ENCODE measurements at regions not wholly inside any gene's neighbourhood (a gene's known extent, or its start where the extent isn't known, plus 50 kb on each side); places are given as distances from the start of the nearest gene placed in this dataset.

- Histone ChIP-seq H2AFZ (ENCODE audit: low read depth, low read length) (no peak overlapping the region), H3K4me2 (ENCODE audit: low read length) (no peak overlapping the region), H3K4me1 (ENCODE audit: insufficient read depth, low read length) (peaks cover under 1% of the 10 kb centered on the region), H3K27ac (ENCODE audit: low read depth, low read length) (no peak overlapping the region), H3K9me3 (ENCODE audit: insufficient read depth, low read depth, low read length) (no peaks in the 10 kb centered on the region), H3K79me2 (ENCODE audit: insufficient read depth, low read length) (no peaks in the 10 kb centered on the region), H3K36me3 (ENCODE audit: insufficient read depth, low read length) (no peaks in the 10 kb centered on the region), H3K27me3 (ENCODE audit: insufficient read depth, low read length) (no peaks in the 10 kb centered on the region), H3K4me3 (ENCODE audit: insufficient read depth, low read depth, low read length) (no peak overlapping the region), H3K9ac (ENCODE audit: low read length) (no peak overlapping the region), H4K20me1 (ENCODE audit: insufficient read depth, low read length) (no peaks in the 10 kb centered on the region)
- no peaks in the 10 kb centered on the region for H3K9me3 Mint-ChIP-seq (ENCODE audit: unreplicated experiment)
- no peak for FAIRE-seq
- no peak overlapping the region for H3K4me3 Mint-ChIP-seq (ENCODE audit: unreplicated experiment)
- no peak for DNase-seq (ENCODE audit: low read depth)
- H3K36me3 Mint-ChIP-seq (ENCODE audit: low read depth, unreplicated experiment): no peaks in the 10 kb centered on the region
- H3K27ac Mint-ChIP-seq (ENCODE audit: unreplicated experiment): no peak overlapping the region
- peaks cover 4% of the 10 kb centered on the region for H3K4me1 Mint-ChIP-seq (ENCODE audit: low read depth, unreplicated experiment)
- no peaks in the 10 kb centered on the region for H3K27me3 Mint-ChIP-seq (ENCODE audit: low read depth, unreplicated experiment)
- TF ChIP-seq CTCF (IDR thresholded peaks at IDR 0.05; ENCODE audit: insufficient read depth, low read depth, low read length) (no peak), EZH2 (IDR thresholded peaks at IDR 0.05; ENCODE audit: insufficient read depth, low read length) (no peak)
These were observed 168.3 kb downstream of the AREG start for GRCh38 chr4:74613266-74613665.

- Histone ChIP-seq H3K9me3 (ENCODE audit: insufficient read depth, low read depth, low read length) (no peaks in the 10 kb centered on the region), H3K9ac (ENCODE audit: low read length) (no peak overlapping the region), H3K27ac (ENCODE audit: low read depth, low read length) (no peak overlapping the region), H3K79me2 (ENCODE audit: insufficient read depth, low read length) (no peaks in the 10 kb centered on the region), H3K36me3 (ENCODE audit: insufficient read depth, low read length) (no peaks in the 10 kb centered on the region), H3K4me1 (ENCODE audit: insufficient read depth, low read length) (peaks cover 21% of the 10 kb centered on the region), H3K4me3 (ENCODE audit: insufficient read depth, low read depth, low read length) (no peak overlapping the region), H3K4me2 (ENCODE audit: low read length) (no peak overlapping the region), H3K27me3 (ENCODE audit: insufficient read depth, low read length) (no peaks in the 10 kb centered on the region), H2AFZ (ENCODE audit: low read depth, low read length) (no peak overlapping the region), H4K20me1 (ENCODE audit: insufficient read depth, low read length) (no peaks in the 10 kb centered on the region)
- TF ChIP-seq EZH2 (IDR thresholded peaks at IDR 0.05; ENCODE audit: insufficient read depth, low read length): no peak
- H3K4me1 Mint-ChIP-seq (ENCODE audit: low read depth, unreplicated experiment): peaks cover 17% of the 10 kb centered on the region
- no peaks in the 10 kb centered on the region for H3K27me3 Mint-ChIP-seq (ENCODE audit: low read depth, unreplicated experiment)
- no peak for FAIRE-seq
- no peaks in the 10 kb centered on the region for H3K9me3 Mint-ChIP-seq (ENCODE audit: unreplicated experiment)
- DNase-seq (ENCODE audit: low read depth): no peak
- H3K36me3 Mint-ChIP-seq (ENCODE audit: low read depth, unreplicated experiment): no peaks in the 10 kb centered on the region
- no peak overlapping the region for H3K27ac Mint-ChIP-seq (ENCODE audit: unreplicated experiment)
- H3K4me3 Mint-ChIP-seq (ENCODE audit: unreplicated experiment): no peak overlapping the region
These were observed 170.5 kb downstream of the AREG start for GRCh38 chr4:74615411-74615810.

GRCh38 chr4:74618166-74618565, 173.2 kb downstream of the AREG start:
- FAIRE-seq: no peak
- Histone ChIP-seq H3K36me3 (ENCODE audit: insufficient read depth, low read length) (no peaks in the 10 kb centered on the region), H3K9me3 (ENCODE audit: insufficient read depth, low read depth, low read length) (no peaks in the 10 kb centered on the region), H3K27me3 (ENCODE audit: insufficient read depth, low read length) (peaks cover under 1% of the 10 kb centered on the region), H2AFZ (ENCODE audit: low read depth, low read length) (no peak overlapping the region), H3K79me2 (ENCODE audit: insufficient read depth, low read length) (no peaks in the 10 kb centered on the region), H3K4me3 (ENCODE audit: insufficient read depth, low read depth, low read length) (no peak overlapping the region), H3K4me2 (ENCODE audit: low read length) (peak overlapping the region; percentile 50), H3K9ac (ENCODE audit: low read length) (no peak overlapping the region), H3K27ac (ENCODE audit: low read depth, low read length) (no peak overlapping the region), H4K20me1 (ENCODE audit: insufficient read depth, low read length) (no peaks in the 10 kb centered on the region), H3K4me1 (ENCODE audit: insufficient read depth, low read length) (peaks cover 21% of the 10 kb centered on the region)
- no peaks in the 10 kb centered on the region for H3K9me3 Mint-ChIP-seq (ENCODE audit: unreplicated experiment)
- H3K27ac Mint-ChIP-seq (ENCODE audit: unreplicated experiment): peak overlapping the region; percentile 95
- H3K4me3 Mint-ChIP-seq (ENCODE audit: unreplicated experiment): no peak overlapping the region
- H3K4me1 Mint-ChIP-seq (ENCODE audit: low read depth, unreplicated experiment): peaks cover 25% of the 10 kb centered on the region
- no peak for DNase-seq (ENCODE audit: low read depth)
- no peaks in the 10 kb centered on the region for H3K36me3 Mint-ChIP-seq (ENCODE audit: low read depth, unreplicated experiment)
- TF ChIP-seq EZH2 (IDR thresholded peaks at IDR 0.05; ENCODE audit: insufficient read depth, low read length) (no peak), CTCF (IDR thresholded peaks at IDR 0.05; ENCODE audit: insufficient read depth, low read depth, low read length) (no peak)
- H3K27me3 Mint-ChIP-seq (ENCODE audit: low read depth, unreplicated experiment): no peaks in the 10 kb centered on the region
